Limb (tissue), 2 donors: ENCODE measurements at regions not wholly inside any gene's neighbourhood (a gene's known extent, or its start where the extent isn't known, plus 50 kb on each side); places are given as distances from the start of the nearest gene placed in this dataset.

Experiments
- DNase-seq, 2 donors: peaks; one replicate each; pipeline ENCODE4 v3.0.0-alpha.2; 2016; ENCODE audit errors: extremely low spot score in 2 of 2

DNA sequence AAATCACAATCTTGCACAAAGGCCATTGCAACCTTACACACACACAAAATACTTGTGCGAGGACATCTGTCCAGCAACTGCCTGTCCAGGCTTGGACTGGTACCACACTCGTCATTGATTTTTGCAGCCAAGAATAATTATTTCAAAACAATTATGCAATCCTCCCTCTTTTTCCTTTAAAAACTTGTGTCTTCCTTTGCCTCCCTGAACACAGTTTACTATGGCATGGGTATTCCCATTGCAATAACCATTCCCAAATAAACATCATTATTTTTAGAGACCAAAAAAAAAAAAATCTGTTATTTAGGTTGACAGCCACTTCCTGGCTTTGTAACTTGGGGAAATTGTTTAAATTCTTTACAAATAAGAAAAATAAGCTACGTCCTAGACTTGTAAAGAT, 54.0 kb downstream of the C11orf91 start:
- DNase-seq, result no peak

DNA sequence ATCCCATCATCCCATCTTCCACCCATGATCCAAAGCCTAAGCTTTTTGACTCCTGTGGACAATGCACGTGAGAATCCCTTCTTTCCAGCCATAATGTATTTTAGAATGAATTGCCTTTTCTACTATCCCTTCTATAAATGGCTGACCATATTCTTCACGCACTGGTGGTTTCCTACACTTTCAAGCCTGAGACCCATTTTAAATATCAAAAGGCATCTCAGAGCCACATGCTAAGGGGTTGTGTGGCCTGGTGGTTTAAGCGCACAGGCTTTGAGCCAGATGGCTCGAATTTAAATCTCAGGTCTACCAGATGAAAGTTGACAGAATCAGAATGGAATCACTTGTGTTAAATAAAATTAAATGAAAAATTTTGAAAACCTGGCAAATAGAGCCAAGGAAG, 54.5 kb downstream of the C11orf91 start:
- no peak for DNase-seq

DNA sequence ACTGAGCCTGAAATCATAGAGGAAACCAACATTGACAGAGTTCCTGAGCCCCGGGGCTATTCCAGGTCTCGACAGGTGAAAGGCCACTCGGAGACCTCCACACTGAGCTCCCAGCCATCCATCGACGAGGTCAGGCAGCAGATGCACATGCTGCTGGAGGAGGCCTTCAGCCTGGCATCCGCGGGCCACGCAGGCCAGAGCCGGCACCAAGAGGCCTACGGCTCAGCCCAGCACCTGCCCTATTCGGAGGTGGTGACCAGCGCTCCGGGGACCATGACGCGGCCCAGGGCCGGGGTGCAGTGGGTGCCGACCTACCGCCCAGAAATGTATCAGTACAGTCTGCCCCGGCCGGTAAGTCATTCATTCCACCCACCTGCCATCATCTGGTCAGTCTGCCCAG, 54.9 kb downstream of the C11orf91 start:
- DNase-seq, result no peak

DNA sequence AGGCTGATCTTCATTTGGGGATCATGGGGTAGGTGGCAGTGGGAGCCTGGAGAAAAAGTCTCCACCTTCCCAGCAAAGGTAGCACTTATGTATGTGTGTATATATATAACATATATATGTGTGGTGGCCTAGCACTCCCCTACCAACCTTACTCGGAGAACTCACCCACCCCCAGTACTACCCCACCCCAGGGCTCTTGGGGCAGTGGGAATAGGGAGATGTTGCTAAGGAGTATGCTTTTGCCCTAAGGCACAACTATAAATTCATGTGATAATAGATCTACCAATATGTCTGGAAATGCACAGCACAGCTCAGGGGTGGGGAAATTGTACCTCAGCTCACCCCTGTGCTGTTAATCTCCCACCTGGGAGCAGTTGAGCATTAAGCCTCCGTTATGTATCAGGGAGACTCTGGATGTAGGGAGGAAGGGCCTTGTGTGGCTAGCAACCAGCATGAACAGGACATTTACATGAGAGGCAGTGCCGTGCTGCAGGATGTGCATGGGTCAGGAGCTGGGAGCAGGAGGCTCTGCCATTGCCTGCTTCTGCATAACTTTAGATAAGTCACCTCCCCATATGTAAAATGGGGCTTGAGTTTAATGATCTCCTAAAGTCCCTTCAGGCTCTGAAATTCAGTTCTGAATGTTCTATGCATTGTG, 57.3 kb downstream of the C11orf91 start:
- no peak for DNase-seq

DNA sequence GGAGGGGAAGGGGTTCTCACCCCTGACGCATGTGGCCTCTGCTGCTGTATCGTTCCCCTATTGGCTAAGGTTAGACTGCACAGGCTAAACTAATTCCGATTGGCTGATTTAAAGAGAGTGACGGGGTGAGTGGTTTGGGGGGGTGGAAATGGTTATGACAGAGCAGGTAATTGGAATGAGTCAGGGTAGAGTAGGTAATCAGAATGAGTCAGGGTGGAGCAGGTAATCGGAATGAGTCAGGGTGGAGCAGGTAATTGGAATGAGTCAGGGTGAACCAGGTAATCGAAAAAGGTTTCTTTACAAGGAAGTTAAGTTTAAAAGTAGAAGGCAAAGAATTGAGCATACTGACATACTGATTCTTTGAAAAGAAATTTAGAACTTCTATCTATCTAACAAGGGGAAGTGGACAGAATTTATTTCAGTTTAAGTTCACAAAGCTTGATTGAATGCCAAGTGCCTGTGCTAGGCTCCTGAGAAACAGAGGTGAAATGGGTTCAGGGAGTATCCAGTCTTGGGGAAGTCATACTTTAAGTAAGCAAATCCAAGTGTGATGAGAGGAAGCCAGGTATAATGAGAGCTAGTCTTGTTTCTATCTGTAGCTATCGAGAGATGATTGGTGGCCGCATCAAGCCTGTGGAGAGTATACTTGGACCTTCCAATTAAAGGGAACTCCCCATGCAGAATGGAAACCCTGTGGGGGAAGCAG, 58.0 kb downstream of the C11orf91 start:
- no peak for DNase-seq

DNA sequence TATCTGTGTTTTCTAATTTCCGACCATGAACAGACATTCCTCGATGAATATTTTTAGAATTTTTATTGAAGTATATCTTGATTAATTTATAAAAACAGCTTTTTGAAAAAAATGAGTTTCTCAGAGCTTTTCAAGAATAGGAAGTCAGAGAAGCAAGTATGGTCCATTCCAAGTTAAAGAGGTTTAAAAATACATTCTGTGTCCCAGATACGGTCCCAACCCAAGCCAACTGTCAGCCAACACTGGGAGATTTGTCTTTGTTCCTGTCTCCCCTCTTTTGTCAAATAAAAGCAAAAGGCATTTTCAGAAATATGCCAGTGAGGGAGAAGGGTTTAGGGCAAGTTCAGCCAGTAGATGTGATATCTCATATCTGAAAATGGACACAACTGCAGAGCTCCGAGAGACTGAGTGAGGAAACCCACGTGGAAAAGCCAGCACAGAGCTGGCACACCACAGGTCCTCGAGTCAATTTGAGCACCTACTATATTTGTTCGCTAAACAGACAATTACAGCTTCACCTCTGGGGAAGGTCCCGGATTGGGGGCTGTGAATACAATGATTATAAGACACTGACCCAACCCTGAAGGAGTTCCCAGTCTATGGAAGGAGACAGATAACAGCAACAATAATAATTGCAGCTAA, 59.8 kb downstream of the C11orf91 start:
- DNase-seq, result no peak

DNA sequence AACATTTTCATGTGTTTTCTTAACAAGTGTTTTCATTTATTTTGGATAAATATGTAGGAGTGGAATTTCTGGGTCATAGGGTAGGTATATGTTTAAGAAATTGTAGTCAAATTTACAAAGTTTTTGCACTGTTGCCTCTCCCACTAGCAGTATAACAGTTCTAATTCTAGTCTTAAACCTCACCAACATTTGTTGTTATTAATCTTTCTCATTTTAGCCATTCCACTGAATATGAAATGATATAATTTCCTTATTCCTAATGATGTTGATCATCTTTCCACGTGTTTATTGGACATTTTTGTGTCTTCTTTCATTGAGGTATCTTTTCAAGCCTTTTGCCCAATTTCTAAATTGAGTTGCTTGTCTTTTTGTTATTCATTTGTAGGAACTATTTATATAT, 62.0 kb downstream of the C11orf91 start:
- DNase-seq, result no peak

DNA sequence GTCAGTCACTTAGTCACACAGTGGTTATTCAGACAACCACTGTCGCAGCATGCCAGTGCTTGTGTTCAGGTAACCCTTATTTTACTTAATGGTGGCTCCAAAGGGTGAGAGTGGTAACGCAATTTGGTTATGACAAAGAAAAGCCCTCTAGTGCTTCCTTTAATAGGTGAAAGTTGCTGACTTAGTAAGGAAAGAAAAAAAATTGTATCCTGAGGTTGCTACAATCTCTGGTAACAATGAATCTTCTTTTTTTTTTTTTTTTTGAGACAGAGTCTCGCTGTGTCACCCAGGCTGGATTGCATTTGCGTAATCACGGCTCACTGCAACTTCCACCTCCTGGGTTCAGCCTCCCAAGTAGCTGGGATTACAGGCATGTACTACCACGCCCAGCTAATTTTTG, 64.5 kb downstream of the C11orf91 start:
- DNase-seq, result no peak

DNA sequence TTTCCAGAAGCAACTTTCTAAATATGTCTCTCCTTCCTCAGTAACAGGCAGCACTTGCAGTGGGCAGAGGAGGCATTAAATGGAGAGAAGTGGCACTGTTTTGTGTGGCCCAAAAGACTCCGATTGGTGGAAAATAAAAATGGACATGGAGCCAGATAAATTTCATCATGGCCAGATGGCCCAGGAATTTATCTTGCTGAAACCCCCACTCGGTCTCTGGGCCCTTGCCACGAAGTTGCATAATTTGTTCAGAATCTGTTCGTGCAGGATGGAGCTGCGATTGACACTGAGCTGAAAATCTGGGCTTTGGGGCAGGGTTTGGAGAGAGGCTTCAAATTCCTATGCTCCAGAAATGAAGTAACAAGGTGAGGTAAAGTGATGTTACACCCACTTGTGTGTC, 65.5 kb downstream of the C11orf91 start:
- no peak for DNase-seq

DNA sequence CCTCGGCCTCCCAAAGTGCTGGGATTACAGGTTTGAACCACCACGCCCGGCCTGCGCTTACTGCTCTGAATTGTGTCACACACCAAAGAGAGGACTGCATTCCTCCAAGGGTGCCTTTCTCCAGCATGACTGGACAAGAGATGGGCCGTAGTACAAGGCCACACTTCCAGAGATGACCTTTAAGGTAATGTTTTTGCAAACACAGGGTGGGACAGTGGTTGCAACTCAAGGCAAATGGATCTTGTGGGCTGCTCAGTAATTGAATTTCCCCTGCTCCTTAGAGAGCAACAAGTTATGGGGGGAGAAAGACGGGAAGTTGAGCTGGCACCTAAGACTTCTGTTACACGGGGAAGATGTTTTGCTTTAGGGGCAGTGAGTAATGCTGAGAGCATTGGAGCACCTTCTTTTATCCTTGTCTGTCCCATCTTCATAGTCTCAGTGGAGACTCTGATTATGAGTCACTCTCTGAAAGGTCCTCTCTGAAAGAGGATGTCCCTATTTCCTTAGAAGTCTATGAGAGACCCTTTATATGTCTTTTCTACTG, 66.3 kb downstream of the C11orf91 start:
- DNase-seq, result no peak

DNA sequence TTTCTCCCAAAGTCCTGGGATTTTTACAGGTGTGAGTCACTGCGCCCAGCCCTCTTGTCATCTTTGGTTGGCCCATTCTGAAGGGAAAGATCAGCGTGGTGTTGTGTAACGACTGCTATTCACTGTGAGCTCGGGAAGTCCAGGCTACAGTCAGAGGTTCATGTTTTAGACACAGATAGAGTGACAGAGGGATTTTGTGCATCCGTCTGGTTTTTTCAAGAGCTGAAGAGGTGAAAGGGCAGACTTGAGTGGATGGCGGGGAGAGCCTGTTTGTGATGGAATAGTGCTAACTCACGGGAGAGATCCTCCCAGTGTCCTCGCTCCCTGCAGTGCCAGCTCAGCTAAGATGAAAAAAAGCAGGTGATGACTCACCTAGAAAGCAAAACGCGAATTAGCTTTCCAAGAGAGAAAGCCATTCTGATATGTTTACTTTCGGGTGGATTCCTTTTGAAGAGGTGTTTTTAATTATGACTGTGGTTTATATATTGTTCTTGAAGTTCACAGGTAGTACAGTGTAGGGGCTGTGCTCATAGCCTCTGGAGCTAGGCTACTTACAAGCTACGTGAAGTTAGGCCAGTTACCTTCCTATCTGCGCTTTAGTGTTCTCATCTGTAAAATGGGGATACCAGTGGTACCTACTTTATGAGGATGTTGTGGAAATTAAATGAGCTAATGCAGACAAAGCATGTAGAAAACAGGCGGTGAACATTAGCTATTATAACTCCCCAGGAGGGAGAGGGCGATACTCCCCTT, 67.2 kb downstream of the C11orf91 start:
- no peak for DNase-seq

DNA sequence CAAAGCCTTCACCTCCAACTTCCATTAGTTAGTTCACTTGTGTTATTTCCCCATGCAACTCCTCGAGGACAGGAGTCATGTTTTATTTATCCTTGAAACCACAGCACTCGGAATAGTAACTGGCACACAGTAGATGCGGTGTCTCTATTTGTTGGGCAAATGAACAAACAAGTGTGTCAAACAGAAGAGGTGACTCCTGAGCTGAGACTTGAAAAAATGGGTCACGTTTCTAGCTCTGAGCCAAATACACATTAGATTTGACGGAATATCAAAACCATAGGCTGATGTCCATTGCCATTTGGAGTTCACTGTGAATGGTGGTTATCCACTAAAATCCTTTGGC, 68.9 kb downstream of the C11orf91 start:
- no peak for DNase-seq

DNA sequence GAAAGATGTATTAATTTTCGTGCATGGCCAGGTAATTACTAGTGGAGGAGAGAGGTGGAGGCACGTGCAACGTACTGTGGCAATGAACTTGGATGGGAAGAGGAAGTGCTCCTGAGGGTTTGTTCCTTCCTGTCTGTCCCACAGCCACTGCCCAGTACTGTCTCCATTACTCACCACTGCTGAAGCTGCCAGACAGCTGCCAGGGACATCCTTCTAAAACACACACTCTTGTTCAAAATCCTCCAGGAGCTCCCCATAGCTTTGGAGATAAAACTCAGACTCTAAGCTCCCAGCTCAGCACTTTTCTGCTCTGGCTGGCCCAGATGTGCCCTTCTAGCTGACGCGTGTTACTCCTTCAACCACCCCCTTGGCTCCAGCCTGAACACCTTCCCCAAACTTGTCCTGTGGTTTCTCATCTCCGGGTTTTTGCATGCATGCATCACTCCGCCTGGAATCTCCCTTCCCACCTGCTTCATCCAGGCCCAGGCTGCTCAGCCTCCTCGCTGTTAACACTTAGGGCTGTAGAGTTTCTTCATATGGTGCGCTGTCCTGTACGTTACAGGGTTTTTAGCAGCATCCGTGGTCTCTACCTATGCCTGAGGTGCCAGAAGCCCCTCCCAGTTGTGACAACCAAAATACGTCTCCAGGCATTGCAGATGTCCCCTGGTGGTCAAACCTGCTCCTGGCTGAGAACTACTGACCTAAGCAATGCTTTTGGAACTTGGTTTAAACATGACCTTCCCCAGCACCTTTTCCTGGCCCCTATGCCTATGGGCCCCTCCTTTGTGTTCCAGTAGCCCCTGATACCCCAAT, 69.5 kb downstream of the C11orf91 start:
- no peak for DNase-seq

DNA sequence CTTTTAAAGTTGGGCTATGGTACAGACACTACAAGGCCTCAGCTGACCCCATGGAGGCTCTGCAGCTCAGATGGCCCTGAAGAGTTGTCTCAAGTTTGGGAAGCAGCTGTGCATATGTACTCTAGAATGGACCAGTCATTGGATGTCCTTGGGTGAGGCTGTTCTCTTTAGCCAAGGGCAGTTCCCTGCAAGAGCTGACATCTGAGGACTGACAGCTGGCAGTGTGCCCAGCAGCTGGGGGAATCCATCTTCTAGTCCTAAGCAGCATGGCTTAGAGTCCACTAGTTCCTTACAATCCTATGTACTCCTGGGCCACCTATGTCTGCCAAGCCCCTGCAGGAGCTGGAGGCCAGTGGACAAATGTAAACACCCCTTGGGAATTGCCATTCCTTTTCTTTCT, 76.5 kb downstream of the C11orf91 start:
- peak; percentile 57 to 58 for DNase-seq

DNA sequence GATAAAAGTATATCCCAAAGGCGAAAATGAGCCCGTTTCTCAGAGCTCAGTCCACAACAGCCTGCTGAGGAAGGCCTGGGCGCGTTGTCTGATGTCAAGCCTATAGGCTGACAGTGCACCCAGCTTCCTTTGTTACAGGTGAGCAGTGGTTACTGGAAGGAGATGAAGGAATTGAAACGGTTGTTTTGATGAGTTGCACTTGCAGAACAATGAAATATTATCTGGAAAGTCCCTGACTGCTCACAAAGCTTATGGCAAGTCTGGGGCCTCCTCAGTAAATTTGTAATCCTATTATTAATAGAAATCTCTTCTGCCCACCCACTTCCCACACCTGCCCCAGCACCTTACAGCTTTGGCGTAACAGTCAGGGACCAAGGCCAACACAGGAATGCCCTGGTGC, 77.8 kb downstream of the C11orf91 start:
- no peak for DNase-seq

DNA sequence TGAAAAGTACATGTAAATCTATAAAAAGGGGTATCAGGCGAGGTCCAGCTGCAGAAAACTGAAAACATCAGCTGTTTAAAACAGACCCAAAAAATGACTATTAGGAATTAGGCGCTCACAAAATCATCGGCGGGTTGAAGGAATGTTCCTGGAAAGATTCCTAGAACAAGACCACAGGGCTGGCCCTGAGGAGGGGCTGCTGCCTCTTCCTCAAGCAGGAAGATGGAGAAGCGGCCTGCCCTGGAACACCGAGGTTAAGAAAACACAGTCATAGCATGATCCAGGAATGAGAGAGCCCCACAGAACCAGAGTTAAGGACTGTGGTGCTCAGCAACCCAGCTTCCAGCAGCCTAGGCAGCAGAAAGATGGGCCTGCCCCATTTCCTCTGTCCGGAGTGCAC, 78.4 kb downstream of the C11orf91 start:
- peak in 1 of 2 donors; percentile 57 for DNase-seq

DNA sequence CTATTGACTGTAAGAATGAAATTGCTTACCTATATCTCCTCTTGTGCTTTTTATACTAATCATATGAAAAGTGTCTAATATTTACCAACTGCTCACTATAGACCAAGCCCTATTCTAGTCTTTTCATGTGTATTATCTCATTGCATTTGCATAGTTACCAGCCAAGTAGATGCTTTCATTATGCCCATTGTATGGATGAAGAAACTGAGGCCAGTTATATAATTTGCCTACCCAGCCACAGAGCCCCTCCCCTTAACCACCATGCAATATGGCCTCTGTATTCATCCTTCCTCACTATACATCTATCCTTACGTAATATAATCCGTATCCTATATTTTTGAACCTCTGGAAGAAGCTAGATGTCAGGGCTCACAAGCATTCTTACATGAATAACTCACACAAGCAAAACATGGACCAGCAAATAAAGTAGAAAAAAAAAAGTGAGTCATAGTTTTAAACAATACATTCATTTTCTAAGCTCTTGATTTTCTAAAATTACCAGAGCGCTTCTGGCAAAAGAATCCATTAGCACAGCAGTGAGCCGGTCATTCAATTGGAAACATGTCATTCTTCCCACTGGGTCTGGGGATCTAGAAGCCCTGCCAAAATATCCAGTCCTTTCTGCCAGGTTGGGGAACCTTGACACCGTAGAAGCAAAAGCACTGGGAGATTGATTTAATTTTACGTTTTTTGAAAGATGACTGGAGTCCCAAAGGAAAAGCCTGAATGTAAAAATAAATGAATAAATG, 80.0 kb downstream of the C11orf91 start:
- peak in 1 of 2 donors; percentile 51 for DNase-seq

DNA sequence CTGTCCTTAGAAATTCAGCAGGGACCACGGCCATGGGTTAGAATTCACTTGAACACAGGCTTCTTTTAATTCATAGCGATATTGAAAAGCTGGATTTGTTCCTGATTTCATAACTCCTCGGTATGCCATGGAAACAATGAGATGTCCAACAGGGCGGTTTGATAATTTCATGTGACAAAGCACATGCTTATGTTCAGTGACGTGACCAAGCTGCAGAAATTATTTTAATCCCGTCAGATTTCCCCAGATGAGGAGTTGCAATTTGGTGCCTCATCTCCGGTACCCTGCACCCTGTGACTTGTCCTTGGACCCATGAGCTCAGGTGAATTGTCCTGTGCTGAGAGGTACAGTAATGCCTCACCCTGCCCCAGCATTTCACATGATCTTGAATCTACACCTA, 81.7 kb downstream of the C11orf91 start:
- DNase-seq, result no peak

DNA sequence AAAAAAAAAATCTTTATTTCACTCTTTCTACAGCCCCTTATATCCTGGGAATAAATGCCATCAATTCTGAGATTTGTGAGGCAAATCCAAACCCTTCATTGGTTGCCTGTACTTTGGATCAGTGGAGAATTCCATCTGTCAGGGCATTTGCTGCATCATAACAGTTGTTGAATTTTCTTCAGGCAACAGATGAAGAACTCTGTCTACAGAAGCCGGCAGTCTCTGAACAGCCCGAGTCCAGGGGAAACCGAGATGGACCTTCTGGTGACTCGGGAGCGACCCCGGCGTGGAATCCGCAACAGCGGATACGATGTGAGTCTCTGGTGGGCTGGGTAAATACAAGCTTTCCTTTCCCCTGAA, 82.3 kb downstream of the C11orf91 start:
- no peak for DNase-seq

DNA sequence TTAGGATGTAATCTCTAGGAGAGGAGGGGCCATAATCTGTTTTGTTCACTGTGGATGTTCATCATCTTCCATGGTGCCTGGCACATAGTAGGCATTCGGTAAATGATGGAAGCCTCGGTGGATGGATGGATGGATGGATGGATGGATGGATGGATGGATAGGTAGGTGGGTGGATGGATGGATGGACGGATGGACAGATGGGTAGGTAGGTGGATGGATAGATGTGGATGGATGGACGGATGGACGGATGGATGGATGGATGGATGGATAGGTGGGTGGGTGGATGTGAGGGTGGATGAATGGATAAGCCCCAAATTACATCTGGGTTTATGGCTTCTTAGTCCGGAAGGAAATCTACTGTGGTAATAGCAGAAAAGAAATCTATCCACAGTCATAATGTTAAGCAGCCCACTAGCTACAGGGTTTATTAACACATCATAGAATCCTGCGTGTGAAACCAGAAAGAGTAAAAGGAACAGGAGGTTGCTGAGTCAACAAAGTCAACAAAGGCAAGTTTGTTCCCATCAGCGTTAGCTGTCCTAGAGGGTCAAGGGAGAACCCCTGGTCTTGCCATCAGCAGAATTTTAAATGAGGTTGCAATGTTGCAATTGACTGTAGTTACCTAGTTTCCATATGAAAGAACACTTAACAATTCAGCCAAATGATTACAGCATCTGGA, 82.8 kb downstream of the C11orf91 start:
- DNase-seq, result no peak
